Brain pericyte (primary cell): ENCODE measurements at regions not wholly inside any gene's neighbourhood (a gene's known extent, or its start where the extent isn't known, plus 50 kb on each side); places are given as distances from the start of the nearest gene placed in this dataset.

Experiments used
- DNase-seq: peaks from one replicate; pipeline ENCODE4 v3.0.0-alpha.2; 2012; ENCODE audit warnings: low read depth, low spot score

- no peak for DNase-seq
Measured at GRCh38 chr3:31417486-31417885, 115.2 kb upstream of the STT3B start.

- DNase-seq = no peak
Measured at GRCh38 chr3:31420311-31420710, 112.4 kb upstream of the STT3B start.

- DNase-seq = no peak
Measured at GRCh38 chr3:31421314-31422048, 111.2 kb upstream of the STT3B start.

- no peak for DNase-seq
Measured at GRCh38 chr3:31422237-31422636, 110.5 kb upstream of the STT3B start.

GRCh38 chr3:31423482-31423881 lies 109.2 kb upstream of the STT3B start:
- no peak for DNase-seq

GRCh38 chr3:31425401-31425800 lies 107.3 kb upstream of the STT3B start:
- DNase-seq = no peak

GRCh38 chr3:31427623-31428022 lies 105.1 kb upstream of the STT3B start:
- DNase-seq = no peak

- no peak for DNase-seq
Measured at GRCh38 chr3:31431321-31431720, 101.4 kb upstream of the STT3B start.

GRCh38 chr3:31432897-31433678 lies 99.6 kb upstream of the STT3B start:
- no peak for DNase-seq

GRCh38 chr3:31433679-31433992 lies 99.1 kb upstream of the STT3B start:
- DNase-seq = no peak

GRCh38 chr3:31434819-31435218 lies 97.9 kb upstream of the STT3B start:
- DNase-seq = no peak

GRCh38 chr3:31436830-31437229 lies 95.9 kb upstream of the STT3B start:
- no peak for DNase-seq

- no peak for DNase-seq
Measured at GRCh38 chr3:31438742-31439141, 94.0 kb upstream of the STT3B start.

- DNase-seq = no peak
Measured at GRCh38 chr3:31439890-31440750, 92.6 kb upstream of the STT3B start.

GRCh38 chr3:31440878-31441277 lies 91.8 kb upstream of the STT3B start:
- no peak for DNase-seq

GRCh38 chr3:31442755-31443154 lies 90.0 kb upstream of the STT3B start:
- DNase-seq = no peak

- no peak for DNase-seq
Measured at GRCh38 chr3:31444220-31445142, 88.2 kb upstream of the STT3B start.

- DNase-seq = no peak
Measured at GRCh38 chr3:31445701-31446100, 87.0 kb upstream of the STT3B start.

GRCh38 chr3:31448035-31448881 lies 84.5 kb upstream of the STT3B start:
- DNase-seq = no peak

GRCh38 chr3:31448882-31449243 lies 83.9 kb upstream of the STT3B start:
- DNase-seq = no peak
